KMS-11 (cell line): ENCODE measurements at regions not wholly inside any gene's neighbourhood (a gene's known extent, or its start where the extent isn't known, plus 50 kb on each side); places are given as distances from the start of the nearest gene placed in this dataset.

Experiments
- H2AFZ ChIP-seq: fragments of 200-600 bp; sonication (generic); 2 replicates; pipeline ENCODE4 v1.6.1; 2016; ENCODE audit warnings: antibody characterized with exemption, mixed run types, low read depth
- H3K27ac ChIP-seq: fragments of 200-600 bp; sonication (generic); 2 replicates; pipeline ENCODE4 v1.6.1; 2016; ENCODE audit warnings: mild to moderate bottlenecking, mixed run types
- H3K27me3 ChIP-seq: fragments of 200-600 bp; sonication (generic); 2 replicates; pipeline ENCODE4 v1.6.1; 2017; ENCODE audit warnings: mild to moderate bottlenecking, low read depth, mixed run types, moderate library complexity; ENCODE audit not compliant: insufficient read depth
- H3K36me3 ChIP-seq: fragments of 200-600 bp; sonication (generic); 2 replicates; pipeline ENCODE4 v1.6.1; 2017; ENCODE audit warnings: mild to moderate bottlenecking, mixed run types; ENCODE audit not compliant: insufficient read depth
- H3K4me1 ChIP-seq: fragments of 200-600 bp; sonication (generic); 2 replicates; pipeline ENCODE4 v1.6.1; 2016; ENCODE audit warnings: mild to moderate bottlenecking, low read depth, mixed run types; ENCODE audit not compliant: poor library complexity, severe bottlenecking
- H3K4me2 ChIP-seq: fragments of 200-600 bp; sonication (generic); 2 replicates; pipeline ENCODE4 v1.7.0; 2016; ENCODE audit warnings: mild to moderate bottlenecking, mixed run types
- H3K4me3 ChIP-seq: fragments of 200-600 bp; sonication (generic); IDR thresholded peaks from 2 replicates; pipeline ENCODE4 v1.6.1; 2017; ENCODE audit warnings: low read depth, low read length, mixed read lengths; ENCODE audit not compliant: insufficient read depth
- H3K79me2 ChIP-seq: fragments of 200-600 bp; sonication (generic); 2 replicates; pipeline ENCODE4 v1.6.1; 2016; ENCODE audit warnings: low read depth, mixed run types; ENCODE audit not compliant: insufficient read depth
- H3K9ac ChIP-seq: fragments of 200-600 bp; sonication (generic); 2 replicates; pipeline ENCODE4 v1.6.1; 2016; ENCODE audit warnings: mild to moderate bottlenecking, mixed run types
- H4K20me1 ChIP-seq: fragments of 200-600 bp; sonication (generic); 2 replicates; pipeline ENCODE4 v1.6.1; 2016; ENCODE audit warnings: mild to moderate bottlenecking, mixed run types; ENCODE audit not compliant: insufficient read depth
- TF ChIP-seq, protein P1 (sequence below): fragments of 200-600 bp; sonication (generic); conservative IDR thresholded peaks from 2 replicates; pipeline ENCODE4 v1.6.1; 2017; ENCODE audit warnings: low read depth, mild to moderate bottlenecking, antibody characterized with exemption, low read length, moderate library complexity, mixed read lengths

DNA sequence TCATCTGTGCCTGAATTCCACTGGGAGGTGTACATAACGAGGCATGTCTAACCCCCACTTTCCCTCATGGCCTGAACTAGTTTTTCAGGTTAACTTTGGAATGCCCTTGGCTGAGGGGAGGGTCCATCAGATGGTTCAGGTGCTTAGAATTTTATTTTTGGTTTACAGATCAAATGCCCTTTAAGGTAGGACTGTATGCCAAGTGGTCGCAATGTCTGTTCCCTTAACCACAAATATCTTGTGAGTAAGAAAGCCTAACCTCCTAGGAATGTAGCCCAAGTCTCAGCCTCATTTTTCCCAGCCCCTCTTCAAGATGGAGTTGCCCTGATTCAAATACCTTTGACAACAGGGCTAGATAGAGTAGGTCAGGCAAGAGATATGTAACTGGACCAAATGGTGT, 78.4 kb downstream of the RNASET2 start:
- Histone ChIP-seq H2AFZ (no peak overlapping the region), H3K27ac (no peak overlapping the region), H3K9ac (no peak overlapping the region), H3K27me3 (no peaks in the 10 kb centered on the region), H3K79me2 (no peaks in the 10 kb centered on the region), H3K4me1 (no peaks in the 10 kb centered on the region), H4K20me1 (no peaks in the 10 kb centered on the region), H3K36me3 (no peaks in the 10 kb centered on the region), H3K4me2 (no peak overlapping the region), H3K4me3 (no peak overlapping the region)
- TF ChIP-seq, protein P1, sequence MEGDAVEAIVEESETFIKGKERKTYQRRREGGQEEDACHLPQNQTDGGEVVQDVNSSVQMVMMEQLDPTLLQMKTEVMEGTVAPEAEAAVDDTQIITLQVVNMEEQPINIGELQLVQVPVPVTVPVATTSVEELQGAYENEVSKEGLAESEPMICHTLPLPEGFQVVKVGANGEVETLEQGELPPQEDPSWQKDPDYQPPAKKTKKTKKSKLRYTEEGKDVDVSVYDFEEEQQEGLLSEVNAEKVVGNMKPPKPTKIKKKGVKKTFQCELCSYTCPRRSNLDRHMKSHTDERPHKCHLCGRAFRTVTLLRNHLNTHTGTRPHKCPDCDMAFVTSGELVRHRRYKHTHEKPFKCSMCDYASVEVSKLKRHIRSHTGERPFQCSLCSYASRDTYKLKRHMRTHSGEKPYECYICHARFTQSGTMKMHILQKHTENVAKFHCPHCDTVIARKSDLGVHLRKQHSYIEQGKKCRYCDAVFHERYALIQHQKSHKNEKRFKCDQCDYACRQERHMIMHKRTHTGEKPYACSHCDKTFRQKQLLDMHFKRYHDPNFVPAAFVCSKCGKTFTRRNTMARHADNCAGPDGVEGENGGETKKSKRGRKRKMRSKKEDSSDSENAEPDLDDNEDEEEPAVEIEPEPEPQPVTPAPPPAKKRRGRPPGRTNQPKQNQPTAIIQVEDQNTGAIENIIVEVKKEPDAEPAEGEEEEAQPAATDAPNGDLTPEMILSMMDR = no peak

DNA sequence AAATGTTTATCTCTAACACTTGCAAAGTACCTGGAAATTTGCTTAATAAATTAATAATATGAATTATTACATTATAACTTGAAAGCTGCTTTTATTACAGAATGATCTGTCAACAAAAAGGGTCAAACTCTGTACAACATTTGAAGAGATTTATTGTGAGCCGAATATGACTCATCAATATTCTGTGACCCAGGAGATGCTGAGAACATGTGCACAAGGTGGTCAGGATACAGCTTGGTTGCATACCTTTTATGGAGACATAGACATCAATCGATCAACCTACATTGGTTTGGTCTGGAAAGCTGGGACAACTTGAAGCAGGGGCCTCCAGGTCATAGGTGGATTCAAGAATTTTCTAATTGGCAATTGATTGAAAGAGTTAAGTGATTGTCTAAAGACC, 79.0 kb downstream of the RNASET2 start:
- TF ChIP-seq, protein P1 = no peak
- Histone ChIP-seq H3K27ac (no peak overlapping the region), H3K4me3 (no peak overlapping the region), H3K36me3 (no peaks in the 10 kb centered on the region), H3K9ac (no peak overlapping the region), H3K27me3 (no peaks in the 10 kb centered on the region), H3K4me2 (no peak overlapping the region), H2AFZ (no peak overlapping the region), H4K20me1 (no peaks in the 10 kb centered on the region), H3K4me1 (no peaks in the 10 kb centered on the region), H3K79me2 (no peaks in the 10 kb centered on the region)

DNA sequence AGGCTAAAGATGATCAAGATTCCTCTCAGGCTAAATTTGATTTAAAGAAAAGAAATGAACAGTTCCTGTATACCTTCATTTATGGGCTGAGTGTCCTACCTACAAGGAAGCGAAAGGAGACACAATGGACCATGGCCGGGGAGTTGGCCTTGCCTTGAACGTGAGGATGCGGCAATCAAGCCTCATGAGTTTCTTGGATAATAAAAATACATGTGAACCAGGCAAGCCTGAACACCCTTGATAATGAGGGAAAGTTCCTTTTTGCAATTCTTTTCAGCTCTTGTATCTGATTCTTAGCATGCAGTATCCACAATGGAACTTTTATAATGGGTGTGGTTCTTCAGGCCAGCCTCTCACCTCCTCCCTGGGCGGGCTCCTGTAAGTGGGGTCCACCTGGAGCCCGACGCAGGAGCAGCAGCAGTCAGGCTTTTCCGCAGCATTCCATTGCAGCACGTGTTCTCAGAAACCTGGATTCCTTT, 83.8 kb downstream of the RNASET2 start:
- no peaks in the 10 kb centered on the region for H3K36me3 ChIP-seq
- no peaks in the 10 kb centered on the region for H4K20me1 ChIP-seq
- TF ChIP-seq, protein P1 = no peak
- H3K4me3 ChIP-seq = no peak overlapping the region
- no peak overlapping the region for H3K27ac ChIP-seq
- H3K9ac ChIP-seq = no peak overlapping the region
- no peak overlapping the region for H3K4me2 ChIP-seq
- H3K79me2 ChIP-seq = no peaks in the 10 kb centered on the region
- no peak overlapping the region for H2AFZ ChIP-seq
- H3K27me3 ChIP-seq = no peaks in the 10 kb centered on the region
- H3K4me1 ChIP-seq = no peaks in the 10 kb centered on the region

DNA sequence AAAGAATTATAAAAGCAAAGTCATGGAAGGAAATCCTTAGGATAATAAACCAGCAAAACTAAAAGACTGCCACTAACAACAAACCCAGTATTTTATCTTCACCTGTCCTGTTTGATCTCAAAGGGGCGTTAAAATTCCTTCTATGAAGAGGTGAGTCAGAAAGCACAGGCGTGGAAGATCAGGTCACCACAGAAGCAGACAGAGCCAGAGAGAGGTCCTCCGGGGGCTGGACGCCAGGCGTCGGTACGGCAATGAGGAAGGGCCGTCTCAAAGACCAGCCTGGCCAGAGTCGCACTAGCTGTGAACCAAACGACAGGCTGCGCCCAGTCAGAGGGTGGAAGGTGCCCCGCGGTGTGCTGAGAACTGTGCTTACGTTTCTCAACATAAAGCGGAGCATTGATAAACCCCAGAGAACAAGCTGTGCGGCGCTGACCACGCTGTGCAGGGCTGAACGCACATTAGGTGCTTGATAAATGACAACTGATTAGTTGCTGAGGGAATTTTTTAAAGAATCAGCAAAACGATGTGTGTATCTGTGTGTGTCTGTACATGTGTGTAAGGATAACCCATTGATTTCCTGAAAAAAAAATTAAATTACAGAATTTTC, 85.6 kb downstream of the RNASET2 start:
- Histone ChIP-seq H3K4me3 (no peak overlapping the region), H3K4me2 (no peak overlapping the region), H3K36me3 (no peaks in the 10 kb centered on the region), H3K79me2 (no peaks in the 10 kb centered on the region), H4K20me1 (no peaks in the 10 kb centered on the region), H2AFZ (no peak overlapping the region), H3K27ac (no peak overlapping the region), H3K27me3 (no peaks in the 10 kb centered on the region), H3K4me1 (no peaks in the 10 kb centered on the region), H3K9ac (no peak overlapping the region)
- TF ChIP-seq, protein P1 = no peak
